Suppressor macrophage (primary cell): ENCODE measurements at regions not wholly inside any gene's neighbourhood (a gene's known extent, or its start where the extent isn't known, plus 50 kb on each side); places are given as distances from the start of the nearest gene placed in this dataset.

Experiments used
- DNase-seq, 4 experiments: peaks; one replicate each; pipeline ENCODE4 v3.0.0-alpha.2; 2020 to 2022

GRCh38 chr2:180446492-180446891 lies 439.4 kb upstream of the CWC22 start:
- no peak for DNase-seq

- DNase-seq: peak; percentile 23 to 66 (median 50)
Observed at GRCh38 chr2:180443888-180444287, 436.8 kb upstream of the CWC22 start.

- peak in 1 of 4 experiments; percentile 2 for DNase-seq
Observed at GRCh38 chr2:180442860-180443644, 436.0 kb upstream of the CWC22 start.

GRCh38 chr2:180419212-180419611 lies 412.1 kb upstream of the CWC22 start:
- no peak for DNase-seq

- DNase-seq: no peak
Observed at GRCh38 chr2:180416627-180417026, 409.5 kb upstream of the CWC22 start.

- DNase-seq: no peak
Observed at GRCh38 chr2:180413336-180413735, 406.2 kb upstream of the CWC22 start.

- no peak for DNase-seq
Observed at GRCh38 chr2:180412219-180412618, 405.1 kb upstream of the CWC22 start.

GRCh38 chr2:180411661-180412060 lies 404.6 kb upstream of the CWC22 start:
- no peak for DNase-seq

- DNase-seq: no peak
Observed at GRCh38 chr2:180406687-180407086, 399.6 kb upstream of the CWC22 start.

- DNase-seq: no peak
Observed at GRCh38 chr2:180405520-180405919, 398.4 kb upstream of the CWC22 start.

- DNase-seq: no peak
Observed at GRCh38 chr2:180394305-180394704, 387.2 kb upstream of the CWC22 start.

GRCh38 chr2:180385601-180386201 lies 378.6 kb upstream of the CWC22 start:
- DNase-seq: no peak

- DNase-seq: no peak
Observed at GRCh38 chr2:180376066-180376465, 369.0 kb upstream of the CWC22 start.

GRCh38 chr2:180374502-180375281 lies 367.6 kb upstream of the CWC22 start:
- no peak for DNase-seq

- no peak for DNase-seq
Observed at GRCh38 chr2:180370511-180371205, 363.6 kb upstream of the CWC22 start.

- no peak for DNase-seq
Observed at GRCh38 chr2:180368881-180369280, 361.8 kb upstream of the CWC22 start.

- no peak for DNase-seq
Observed at GRCh38 chr2:180367815-180368214, 360.7 kb upstream of the CWC22 start.

GRCh38 chr2:180366481-180366880 lies 359.4 kb upstream of the CWC22 start:
- no peak for DNase-seq

GRCh38 chr2:180364719-180365118 lies 357.6 kb upstream of the CWC22 start:
- no peak for DNase-seq

GRCh38 chr2:180360283-180360618 lies 353.2 kb upstream of the CWC22 start:
- no peak for DNase-seq

GRCh38 chr2:180359522-180360282 lies 352.6 kb upstream of the CWC22 start:
- DNase-seq: peak in 2 of 4 experiments; percentile 3 to 20

GRCh38 chr2:180358458-180358857 lies 351.4 kb upstream of the CWC22 start:
- DNase-seq: no peak
